ENCODE measurements at regions not wholly inside any gene's neighbourhood (a gene's known extent, or its start where the extent isn't known, plus 50 kb on each side); places are given as distances from the start of the nearest gene placed in this dataset.

DNA sequence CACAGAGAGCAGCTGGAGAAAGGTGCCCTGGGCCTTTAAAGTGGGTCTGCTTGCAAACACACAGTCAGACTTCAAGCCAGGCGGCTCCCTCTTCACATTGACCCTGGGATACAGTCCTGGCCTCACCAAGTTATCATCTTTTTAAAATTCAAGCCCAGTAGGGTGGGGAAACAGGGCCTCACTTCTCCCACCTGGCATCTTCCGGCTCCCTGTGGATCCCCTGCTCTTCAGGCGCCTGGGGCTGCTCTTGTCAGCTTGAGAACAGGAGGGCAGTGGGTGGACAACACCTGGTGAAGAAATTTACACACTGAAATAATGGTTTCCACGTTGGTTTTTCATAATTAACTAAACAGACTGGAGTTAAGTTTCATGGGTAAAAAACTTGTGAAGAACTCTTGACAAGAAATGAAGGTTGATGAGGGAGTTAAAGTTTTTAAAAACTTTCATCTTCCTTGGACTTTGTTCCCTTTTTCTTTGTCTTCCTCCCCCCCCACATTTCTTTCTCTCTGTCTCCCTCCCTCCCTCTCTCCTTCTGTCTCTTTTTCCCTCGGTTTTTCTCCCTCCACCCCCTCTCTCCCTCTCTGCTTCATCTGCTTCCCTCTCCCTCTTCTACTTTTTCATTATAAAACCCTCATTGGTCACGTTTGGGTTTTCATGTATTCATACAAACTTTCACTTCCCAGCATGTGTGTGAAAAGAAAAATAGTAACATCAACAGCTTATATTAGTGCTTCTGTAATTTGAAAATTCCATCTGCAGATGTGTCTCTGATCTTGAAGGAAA is 219.6 kb downstream of the DMRT2 start:
- DNase-seq, result no peak

DNA sequence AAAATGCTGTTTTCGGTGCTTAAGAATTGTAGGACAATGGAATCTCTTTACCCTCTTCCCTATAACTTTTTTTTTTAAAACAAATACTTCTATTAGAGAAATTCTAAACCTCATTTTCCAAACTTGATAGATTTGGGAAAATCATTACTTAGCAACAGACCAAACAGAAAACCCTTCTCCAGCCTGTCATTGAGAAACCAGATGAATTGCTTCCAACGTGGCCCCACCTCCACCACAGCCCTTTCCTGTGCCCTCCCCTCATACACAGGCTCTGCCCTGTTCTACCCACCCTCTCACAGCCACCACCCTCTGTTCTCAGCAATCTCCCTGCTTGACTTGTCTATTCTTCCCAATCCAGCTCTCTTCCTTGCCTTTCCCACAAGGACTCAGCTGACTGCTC is 221.2 kb downstream of the DMRT2 start:
- no peak for DNase-seq

DNA sequence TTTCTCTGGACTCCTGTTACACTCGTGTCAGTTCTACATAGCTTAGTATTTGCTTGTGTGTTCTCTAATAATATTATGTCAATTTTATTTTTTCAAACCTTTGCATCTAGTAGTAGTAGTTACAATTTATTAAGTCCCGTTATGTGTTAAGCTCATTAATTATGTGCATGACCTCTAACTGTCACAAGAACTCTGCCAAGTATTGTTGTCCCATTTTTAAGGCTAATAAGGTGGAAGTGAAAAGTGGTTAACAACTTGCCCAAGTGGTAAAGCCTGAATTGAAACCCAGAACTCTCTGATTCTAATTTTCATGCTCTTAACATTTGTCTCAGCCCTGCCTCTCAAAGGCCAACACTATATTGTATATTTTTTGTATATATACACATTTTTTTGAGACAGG is 221.6 kb downstream of the DMRT2 start:
- DNase-seq, result no peak

DNA sequence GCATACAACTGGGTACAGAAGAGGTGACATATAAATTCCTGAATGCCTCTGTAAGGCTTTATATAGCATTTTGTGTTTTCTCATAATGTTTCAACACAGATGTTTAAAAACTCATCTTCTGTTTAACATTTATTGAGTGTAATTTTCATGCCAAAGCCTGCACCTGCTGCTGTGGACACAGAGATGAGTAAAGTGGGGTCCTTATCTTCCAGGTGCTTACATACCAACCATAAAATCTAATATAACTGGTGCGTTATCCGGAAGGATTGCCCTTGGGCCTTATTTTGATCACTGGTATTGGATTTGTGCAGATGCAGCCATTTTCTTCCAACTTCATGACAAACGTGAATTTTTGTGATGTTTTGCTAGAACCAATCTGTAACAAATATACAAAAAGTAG is 222.3 kb downstream of the DMRT2 start:
- DNase-seq, result no peak

DNA sequence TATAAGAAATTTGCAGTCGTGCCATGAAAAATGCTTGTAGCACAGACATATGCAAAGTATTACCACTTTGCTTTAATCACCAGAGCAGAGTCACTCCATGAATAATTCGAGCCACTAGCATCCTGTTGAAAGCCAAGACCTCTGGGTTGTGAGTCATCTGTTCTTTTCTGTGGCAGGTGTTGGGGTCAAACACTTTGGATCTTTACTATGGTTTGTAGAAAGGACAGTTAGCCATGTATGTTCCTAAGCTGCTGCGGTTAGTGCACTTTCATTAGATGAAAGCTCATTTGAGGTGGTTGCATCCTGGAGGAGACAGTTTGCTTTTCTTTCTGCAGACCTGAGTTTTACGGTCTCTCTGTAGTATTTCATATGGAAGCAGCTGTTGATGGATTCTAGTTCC is 223.7 kb downstream of the DMRT2 start:
- no peak for DNase-seq

DNA sequence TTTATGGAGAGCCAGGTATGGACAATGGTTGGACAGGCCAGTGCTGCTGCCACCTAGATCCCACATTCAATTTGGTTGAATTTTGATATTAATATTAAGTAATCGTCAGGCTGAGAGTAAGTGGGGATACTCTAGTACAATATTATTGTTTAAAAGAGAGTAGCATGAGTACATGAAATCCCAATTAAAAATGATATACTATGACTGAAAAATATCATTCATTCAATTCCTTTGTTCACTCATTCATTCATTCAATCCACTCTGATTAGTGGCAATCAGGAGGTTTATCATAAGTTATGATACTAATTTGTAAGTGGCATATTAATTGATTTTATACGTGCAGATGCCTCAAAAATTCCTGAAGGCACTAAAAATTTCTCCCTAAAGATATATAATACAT is 224.2 kb downstream of the DMRT2 start:
- DNase-seq, result no peak

DNA sequence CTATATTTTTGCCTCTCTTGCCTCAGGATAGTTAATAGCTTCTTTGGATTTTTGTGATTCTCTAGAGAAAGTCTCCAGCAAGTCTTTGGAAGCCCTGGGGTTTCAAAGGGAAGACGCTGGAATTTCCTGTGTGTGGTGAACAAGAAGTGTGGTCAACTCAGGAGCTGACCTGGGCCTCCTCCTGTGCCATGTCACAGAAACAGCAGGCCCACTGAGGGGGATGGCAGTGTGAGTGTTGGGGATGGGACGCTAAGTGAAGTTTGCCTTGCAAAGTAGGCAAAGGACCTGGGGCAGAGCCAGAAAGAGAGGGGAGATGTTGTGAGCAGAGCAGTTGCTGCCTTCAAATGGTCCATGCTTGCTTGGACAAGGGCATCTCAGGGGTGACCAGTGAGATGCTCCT is 226.3 kb downstream of the DMRT2 start:
- no peak for DNase-seq

DNA sequence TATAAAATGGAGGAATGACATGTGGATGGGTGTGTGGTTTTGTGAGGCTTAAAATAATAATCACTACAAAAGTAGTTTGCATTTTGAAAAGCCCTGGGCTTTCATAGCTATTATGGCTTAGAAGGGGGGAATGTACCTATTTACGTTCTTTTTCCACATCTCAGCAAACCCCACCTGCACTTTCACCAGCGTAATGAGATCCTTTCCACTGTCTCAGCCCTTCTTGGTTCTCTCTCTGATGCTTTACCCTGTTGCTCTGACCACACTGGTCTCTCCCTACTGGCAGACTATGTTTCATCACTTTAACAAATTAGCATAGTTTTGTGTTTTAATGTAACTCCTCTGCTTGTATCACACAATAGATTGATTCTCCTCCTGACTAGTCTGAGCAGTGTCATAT is 234.6 kb downstream of the DMRT2 start:
- DNase-seq, result no peak

DNA sequence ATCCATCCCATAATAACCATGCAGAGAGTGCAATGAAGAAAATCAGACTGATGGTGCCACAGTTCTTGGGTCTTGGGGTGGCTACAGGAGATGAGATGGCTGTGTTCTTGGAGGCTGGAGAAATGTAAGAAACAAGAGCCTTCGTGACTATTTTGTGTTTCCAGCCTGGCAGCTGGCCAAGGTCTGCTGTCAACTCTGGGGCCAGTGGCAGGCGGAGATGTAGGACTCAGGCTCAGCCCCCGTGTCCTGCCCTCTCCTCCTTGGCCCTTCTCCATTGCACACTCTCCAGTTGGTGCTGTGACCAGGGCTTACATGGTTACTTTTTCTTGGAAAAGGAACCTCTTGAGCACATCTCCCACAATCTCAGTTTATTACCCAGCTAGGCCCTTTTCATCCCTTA is 235.4 kb downstream of the DMRT2 start:
- DNase-seq, result no peak

DNA sequence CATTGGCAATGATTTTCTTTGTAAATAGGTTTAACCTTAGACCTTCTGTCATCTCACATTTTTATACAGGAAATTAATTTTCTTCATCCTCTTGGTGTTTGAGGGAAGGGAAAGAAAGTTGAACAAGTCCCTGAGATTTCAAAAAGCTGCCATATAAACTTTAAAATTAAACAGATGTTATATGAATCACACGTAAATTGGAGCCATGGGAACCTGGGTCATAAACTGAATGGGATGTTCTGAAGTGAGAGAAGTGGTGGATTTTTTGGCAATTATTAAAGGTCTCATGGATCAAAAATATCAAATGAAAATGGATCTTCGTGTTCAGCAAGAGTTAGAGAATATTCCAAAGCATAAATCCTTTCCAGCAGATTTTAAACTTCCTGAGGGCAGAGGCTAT is 242.2 kb downstream of the DMRT2 start:
- no peak for DNase-seq

DNA sequence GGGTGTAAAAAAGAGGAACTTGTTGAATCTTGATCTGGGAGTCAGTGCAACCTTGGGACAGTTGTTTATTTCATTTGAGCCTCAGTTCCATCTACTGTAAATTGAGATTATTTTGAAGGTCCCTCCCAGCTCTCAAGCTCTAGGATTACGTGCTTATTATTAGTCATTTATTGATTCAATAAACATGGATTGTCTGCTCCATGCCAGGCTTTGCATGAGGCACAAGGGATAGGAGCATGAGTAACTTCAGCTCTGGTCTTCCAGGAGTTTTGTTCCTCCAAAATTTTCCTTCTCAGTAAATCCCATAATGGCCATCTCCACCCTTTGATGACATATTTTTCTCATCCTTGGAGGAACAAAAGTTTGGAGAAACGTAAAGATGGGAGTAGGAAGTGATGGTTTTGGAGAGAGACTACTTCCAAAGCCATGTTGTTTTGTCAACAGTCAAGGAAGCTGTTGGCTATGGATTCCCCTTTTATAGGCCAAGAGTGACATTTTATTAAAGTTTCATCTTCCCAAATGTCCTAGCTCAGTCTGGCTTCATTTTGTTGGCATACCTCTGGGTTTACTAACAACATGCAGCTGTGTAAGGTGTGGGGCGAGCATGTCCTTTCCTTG is 244.6 kb downstream of the DMRT2 start:
- DNase-seq, result no peak

DNA sequence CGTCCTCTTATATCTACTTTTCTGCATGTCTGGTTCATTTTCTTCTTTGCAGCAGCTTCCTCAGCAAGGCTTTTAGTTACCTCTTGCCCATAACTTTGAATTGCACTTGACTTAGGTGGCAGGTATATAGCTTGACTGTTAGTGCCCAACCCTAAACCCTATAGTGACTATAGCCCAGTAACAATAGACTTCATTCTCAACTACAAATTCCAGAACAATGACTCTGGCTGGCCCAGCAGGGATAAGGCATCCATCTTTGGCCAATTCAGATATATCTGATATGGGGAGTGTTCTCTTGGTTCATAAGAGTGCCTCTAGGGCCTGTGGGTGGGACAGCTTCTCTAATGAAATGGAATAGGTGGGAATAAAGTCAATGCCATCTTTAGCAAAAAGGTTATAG is 246.2 kb downstream of the DMRT2 start:
- DNase-seq, result no peak

DNA sequence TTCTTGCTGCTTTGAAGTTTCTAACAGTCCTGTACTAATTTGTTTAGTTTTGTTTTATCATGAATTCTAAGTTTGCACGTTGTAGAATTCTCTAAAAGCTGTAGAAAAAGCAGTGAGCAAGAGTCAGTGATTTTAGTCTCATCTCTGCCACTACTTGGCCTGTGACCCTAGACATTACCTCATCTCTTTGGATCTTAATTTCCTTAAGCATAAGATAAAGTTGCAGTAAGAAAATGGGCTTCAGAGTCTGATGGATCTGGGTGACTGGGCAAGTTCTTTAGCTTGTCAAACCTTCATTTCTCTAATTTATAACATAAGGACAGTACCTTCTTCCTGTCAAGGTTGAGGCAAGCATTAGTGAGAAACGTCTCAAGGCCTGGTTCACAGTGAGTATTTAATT is 247.9 kb downstream of the DMRT2 start:
- DNase-seq, result no peak

DNA sequence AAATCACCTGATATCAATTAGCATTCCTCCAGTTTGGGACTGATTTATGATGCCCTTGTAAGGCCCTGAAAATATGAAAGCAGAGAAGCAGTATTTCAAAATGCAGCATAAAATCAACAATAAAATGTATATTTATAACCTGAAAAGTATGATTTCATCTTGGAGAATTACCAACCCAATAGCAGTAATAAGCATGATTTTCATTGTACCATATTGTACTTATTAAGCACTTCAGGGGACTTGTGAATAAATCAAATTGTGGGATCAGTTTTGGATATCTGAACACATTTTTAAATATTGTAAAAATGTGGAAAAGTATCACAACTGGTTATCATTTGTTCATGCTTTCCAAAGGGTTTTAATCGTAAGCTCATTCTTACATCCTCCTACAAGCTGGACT is 250.8 kb downstream of the DMRT2 start:
- DNase-seq, result peak; percentile 4

DNA sequence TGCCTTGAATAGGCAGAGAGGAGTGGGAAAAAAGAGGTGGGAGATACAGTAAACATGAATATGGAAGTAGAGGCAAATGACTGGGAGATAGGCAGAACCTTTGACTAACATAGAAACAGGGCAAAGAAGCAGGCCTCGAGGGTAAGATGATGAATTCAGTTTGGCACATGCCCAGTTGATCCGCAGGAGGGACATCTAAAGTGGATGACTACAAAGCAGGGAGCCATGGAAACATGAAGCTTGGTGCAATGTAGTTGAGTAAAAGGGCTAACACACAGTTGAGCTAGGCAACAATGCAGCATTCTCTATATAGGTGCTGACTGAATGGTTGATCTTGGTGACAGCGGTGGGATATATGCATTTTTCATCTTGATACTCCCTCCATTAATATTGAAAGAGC is 253.8 kb downstream of the DMRT2 start:
- no peak for DNase-seq

DNA sequence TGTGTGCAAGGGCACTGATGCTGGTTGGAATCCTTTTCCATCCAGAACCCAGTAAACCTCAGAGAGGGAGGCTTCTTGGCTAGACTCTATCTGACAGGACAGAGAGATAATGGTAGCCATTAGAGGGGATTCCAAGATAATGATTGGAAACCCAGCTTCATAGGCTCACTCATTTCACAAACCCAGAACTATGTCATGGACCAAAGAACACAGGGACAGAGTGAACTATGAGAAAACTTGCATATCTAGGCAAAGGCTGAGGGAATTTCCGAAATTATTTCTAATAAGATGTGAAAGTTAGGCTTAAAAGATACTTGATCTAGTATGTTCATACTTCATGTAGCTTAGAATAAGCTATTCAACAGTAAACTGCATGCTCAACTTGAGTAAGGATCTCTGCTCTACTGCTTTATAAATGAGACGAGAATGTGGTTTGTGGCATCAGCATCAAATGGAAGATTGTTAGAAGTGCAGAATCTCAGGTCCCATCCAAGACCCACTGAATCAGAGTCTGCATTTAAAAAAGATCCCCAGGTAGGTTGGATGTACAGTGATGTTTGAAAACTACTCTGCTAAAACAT is 261.4 kb downstream of the DMRT2 start:
- DNase-seq, result no peak

DNA sequence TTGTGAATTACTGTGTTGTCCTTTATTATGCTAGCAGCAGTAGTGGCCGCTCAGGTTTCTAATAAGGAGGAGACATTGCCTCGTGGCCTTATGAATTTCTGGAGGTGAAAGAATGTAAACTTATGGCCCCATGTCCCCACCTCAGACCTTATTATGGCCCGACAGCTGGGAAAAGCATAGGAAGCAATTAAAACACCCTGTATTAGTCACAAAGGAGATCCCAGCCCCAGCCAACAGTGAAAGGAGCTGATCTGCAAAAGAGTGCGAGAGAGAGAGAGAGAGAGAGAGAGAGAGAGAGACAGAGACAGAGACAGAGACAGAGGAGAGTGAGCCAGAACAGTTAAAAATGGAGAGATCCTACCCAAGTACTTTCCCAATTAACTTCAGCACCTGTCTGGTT is 269.3 kb downstream of the DMRT2 start:
- no peak for DNase-seq

DNA sequence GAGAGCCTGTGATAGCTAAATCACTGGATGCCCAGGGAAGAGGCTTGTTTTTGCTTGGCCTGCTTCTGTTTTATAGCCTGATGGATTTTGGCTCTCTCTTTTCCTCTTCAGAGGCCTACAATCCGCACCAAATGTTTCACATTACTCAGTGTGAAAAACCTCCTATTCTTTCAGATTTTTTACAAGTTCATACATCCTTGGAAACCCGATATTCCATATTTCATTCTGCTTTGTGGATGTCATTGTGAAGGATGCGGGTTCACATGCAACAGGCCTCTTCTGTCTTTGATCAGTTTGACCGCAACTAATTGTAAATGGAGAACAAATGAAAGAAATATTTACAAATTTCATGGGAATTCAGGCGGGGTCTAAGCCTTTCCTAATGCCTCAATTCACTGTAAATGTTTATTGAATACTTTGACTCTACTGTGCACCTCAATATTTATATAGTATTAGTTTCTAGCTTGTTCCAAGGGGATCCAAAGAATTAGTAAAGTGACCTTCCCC is 269.9 kb downstream of the DMRT2 start:
- no peak for DNase-seq

DNA sequence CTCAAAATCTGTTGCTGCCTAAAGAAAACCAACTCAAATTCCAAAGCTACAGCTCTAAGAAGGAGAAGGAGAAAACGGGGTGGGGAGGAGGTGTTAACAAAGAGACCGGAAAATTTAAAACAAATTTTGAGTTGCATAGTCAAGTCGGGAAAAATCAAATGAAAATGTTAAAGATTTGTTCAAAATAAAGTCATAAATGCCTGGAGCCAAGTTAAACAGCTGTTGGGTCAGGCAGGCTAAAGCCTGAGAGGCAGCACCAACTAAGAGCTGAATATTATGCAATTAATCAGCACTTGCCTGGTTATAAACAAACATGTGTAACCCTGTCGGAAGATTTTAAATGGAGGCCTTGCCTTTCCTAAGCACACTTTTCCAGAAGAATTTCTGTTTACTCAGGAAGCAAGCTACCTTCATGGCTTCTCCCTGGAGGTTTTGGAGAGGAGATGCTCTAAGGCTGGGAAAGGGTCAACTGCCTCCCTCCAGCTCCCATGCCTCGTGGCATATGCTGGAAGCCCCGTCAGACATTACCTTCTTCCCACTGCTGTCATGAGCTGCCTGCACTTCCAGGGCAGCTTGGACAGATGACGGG is 270.5 kb downstream of the DMRT2 start:
- no peak for DNase-seq

DNA sequence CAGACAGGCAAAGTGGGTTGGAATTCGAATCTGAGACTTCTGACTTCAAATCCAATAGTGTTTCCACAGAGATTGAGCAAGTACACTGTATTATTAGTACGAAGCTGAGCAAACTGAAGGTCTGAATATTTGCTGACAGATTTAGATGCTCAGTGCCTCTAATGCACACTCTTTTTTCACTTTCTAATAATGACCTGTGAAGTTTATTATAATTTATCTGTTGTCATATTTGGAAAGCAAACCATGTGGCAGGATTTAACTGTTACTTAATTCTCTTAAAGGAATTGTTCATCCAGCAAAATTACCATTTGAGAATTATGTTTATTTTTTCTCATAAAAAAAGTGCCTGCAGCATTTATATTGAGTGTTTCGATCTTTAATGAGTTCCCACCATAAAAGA is 277.3 kb downstream of the DMRT2 start:
- no peak for DNase-seq

DNA sequence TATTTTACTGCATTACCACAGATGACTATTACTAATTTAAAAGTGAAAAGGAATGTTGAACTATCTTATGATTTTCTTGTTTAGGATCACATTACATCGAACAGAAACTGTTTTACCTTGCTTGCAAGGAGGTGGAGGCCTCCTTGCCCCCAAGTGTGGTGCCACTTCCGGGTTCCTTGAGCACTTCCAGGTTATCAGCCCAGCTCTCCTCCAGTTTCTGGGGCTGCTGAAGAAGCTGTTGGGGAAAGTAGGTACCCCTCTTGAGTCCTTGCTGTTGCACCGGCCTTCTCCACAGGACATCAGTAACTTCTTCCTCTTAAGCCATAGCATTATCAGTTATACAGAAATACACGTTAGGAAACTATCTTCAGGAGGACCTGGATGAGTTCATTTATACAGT is 278.2 kb downstream of the DMRT2 start:
- no peak for DNase-seq

DNA sequence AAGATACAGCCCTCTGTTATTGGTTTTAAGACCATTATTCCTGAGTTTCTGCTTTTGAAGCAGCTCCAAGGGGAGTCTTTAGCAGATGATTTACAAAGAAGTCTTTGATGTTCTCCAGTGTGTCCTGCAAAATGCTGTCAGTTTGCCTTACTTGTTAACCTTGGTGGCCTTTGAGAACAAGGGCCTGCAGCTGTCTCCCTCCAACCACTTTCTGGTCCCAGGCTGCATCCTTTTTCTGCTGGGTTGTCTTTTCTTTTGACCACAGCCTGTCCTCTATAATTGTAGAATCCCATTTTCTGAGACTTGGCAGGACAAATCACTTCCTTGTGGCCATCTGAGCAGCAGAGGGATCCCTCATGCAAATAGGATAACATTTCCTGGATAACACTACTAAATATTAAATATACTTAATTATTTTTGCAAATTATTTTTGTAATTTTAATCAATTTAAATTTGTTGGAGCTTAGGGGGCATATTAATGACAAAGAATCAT is 281.4 kb downstream of the DMRT2 start:
- DNase-seq, result no peak

DNA sequence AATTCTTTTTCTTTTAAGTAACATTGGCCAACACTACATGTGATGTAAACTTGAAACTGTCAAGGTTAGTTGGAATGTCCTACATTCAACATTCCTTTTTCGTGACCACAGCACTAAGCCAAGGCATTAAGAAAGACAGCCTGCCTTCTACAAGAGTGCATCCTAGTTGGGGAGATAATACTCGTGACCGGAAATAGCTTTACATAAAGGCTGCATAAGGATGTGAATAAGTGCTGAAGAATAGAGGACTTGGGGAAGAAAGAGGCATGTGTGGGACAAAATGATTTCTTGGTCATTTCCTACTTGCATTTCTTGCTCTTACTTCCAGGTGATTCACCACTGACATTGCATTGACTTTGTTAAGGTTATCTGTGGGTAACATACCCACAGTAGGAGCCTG is 282.0 kb downstream of the DMRT2 start:
- DNase-seq, result peak; percentile 11

DNA sequence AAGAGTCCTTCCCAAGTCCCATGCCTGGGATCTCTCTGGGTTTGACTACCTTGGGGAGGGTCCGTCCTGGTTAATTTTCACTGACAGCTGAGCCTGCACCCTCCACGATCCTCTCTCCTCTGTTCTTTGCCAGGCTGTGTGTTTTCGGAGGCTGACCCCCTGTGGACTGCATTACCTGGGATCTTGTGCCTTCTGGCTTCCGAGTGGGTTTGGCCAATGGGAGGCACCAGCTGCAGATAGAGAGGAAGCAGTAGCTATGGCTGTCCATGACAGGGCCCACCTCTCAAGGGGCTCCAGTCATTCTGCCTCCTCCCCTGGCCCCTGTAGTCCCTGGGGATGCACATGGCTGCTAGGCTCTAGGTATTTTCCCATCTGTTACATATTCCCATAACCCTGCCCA is 285.0 kb downstream of the DMRT2 start:
- DNase-seq, result no peak
